ENCODE measurements at regions not wholly inside any gene's neighbourhood (a gene's known extent, or its start where the extent isn't known, plus 50 kb on each side); places are given as distances from the start of the nearest gene placed in this dataset.

GRCh38 chr3:64400706-64401105 is 175.4 kb upstream of the PRICKLE2 start:
- Histone ChIP-seq H3K27ac (ENCODE audit: low read depth, low read length) (no peak overlapping the region), H3K27me3 (ENCODE audit: insufficient read depth, low read length) (no peaks in the 10 kb centered on the region), H3K4me1 (ENCODE audit: insufficient read depth, low read length) (no peaks in the 10 kb centered on the region), H3K36me3 (ENCODE audit: insufficient read depth, low read length) (no peaks in the 10 kb centered on the region), H3K9me3 (ENCODE audit: control insufficient read depth in 1 of 2, low read length in 2 of 2) (no peaks in the 10 kb centered on the region), H3K4me3 (ENCODE audit: low read length in 2 of 2) (no peak overlapping the region)
- intact Hi-C loops (cut with micrococcal nuclease), result no loop called here
- DNase-seq, result no peak
- no peak overlapping the region for H3K27ac Mint-ChIP-seq
- POLR2A ChIA-PET (ENCODE audit: partially characterized antibody), result no interaction called here
- H3K4me1 Mint-ChIP-seq, result no peaks in the 10 kb centered on the region
- H3K9me3 Mint-ChIP-seq, result no peaks in the 10 kb centered on the region
- H3K4me3 Mint-ChIP-seq, result no peak overlapping the region
- CTCF ChIA-PET (ENCODE audit: partially characterized antibody), result no interaction called here
- no peaks in the 10 kb centered on the region for H3K36me3 Mint-ChIP-seq
- H3K27me3 Mint-ChIP-seq, result no peaks in the 10 kb centered on the region

GRCh38 chr3:64399205-64399800 is 174.0 kb upstream of the PRICKLE2 start:
- POLR2A ChIA-PET (ENCODE audit: partially characterized antibody), result no interaction called here
- Mint-ChIP-seq H3K27ac (no peak overlapping the region), H3K36me3 (no peaks in the 10 kb centered on the region), H3K27me3 (no peaks in the 10 kb centered on the region), H3K4me1 (no peaks in the 10 kb centered on the region), H3K4me3 (no peak overlapping the region), H3K9me3 (no peaks in the 10 kb centered on the region)
- no peaks in the 10 kb centered on the region for H3K36me3 ChIP-seq (ENCODE audit: insufficient read depth, low read length)
- peak in 2 of 5 donors; percentile 0 to 3 for DNase-seq
- H3K9me3 ChIP-seq (ENCODE audit: control insufficient read depth in 1 of 2, low read length in 2 of 2), result no peaks in the 10 kb centered on the region
- no peaks in the 10 kb centered on the region for H3K4me1 ChIP-seq (ENCODE audit: insufficient read depth, low read length)
- H3K27ac ChIP-seq (ENCODE audit: low read depth, low read length), result no peak overlapping the region
- no peak overlapping the region for H3K4me3 ChIP-seq (ENCODE audit: low read length in 2 of 2)
- intact Hi-C loops (cut with micrococcal nuclease), result no loop called here
- no peaks in the 10 kb centered on the region for H3K27me3 ChIP-seq (ENCODE audit: insufficient read depth, low read length)
- CTCF ChIA-PET (ENCODE audit: partially characterized antibody), result no interaction called here

GRCh38 chr3:64398476-64398875 is 173.2 kb upstream of the PRICKLE2 start:
- DNase-seq, result no peak
- H3K9me3 ChIP-seq (ENCODE audit: control insufficient read depth in 1 of 2, low read length in 2 of 2), result no peaks in the 10 kb centered on the region
- no peaks in the 10 kb centered on the region for H3K27me3 ChIP-seq (ENCODE audit: insufficient read depth, low read length)
- Mint-ChIP-seq H3K36me3 (no peaks in the 10 kb centered on the region), H3K27ac (no peak overlapping the region), H3K9me3 (no peaks in the 10 kb centered on the region), H3K4me3 (no peak overlapping the region), H3K4me1 (no peaks in the 10 kb centered on the region), H3K27me3 (no peaks in the 10 kb centered on the region)
- no peaks in the 10 kb centered on the region for H3K4me1 ChIP-seq (ENCODE audit: insufficient read depth, low read length)
- intact Hi-C loops (cut with micrococcal nuclease), result no loop called here
- no peaks in the 10 kb centered on the region for H3K36me3 ChIP-seq (ENCODE audit: insufficient read depth, low read length)
- H3K27ac ChIP-seq (ENCODE audit: low read depth, low read length), result no peak overlapping the region
- ChIA-PET POLR2A (ENCODE audit: partially characterized antibody) (no interaction called here), CTCF (ENCODE audit: partially characterized antibody) (no interaction called here)
- no peak overlapping the region for H3K4me3 ChIP-seq (ENCODE audit: low read length in 2 of 2)

DNA sequence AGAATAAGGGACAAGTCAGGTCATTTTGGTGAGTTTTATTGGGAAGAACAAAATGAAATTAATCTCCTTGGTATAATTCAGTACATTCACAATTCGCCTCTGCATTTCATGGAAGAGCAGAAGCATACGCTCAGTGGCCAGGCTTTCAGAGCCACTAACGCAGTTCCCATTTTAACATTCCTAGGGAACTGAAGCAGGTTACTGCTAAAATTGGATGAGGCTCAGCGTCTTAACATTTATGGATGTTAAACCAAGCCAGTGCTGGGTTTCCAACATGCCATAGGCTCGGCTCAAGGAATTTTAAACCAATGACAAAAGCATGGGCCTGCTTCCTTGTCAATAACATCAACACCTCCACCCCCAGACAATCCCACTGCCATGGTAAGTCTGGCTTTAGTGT is 172.7 kb upstream of the PRICKLE2 start:
- Mint-ChIP-seq H3K9me3 (no peaks in the 10 kb centered on the region), H3K27me3 (no peaks in the 10 kb centered on the region), H3K4me1 (no peaks in the 10 kb centered on the region), H3K36me3 (no peaks in the 10 kb centered on the region), H3K4me3 (no peak overlapping the region), H3K27ac (no peak overlapping the region)
- ChIA-PET POLR2A (ENCODE audit: partially characterized antibody) (no interaction called here), CTCF (ENCODE audit: partially characterized antibody) (no interaction called here)
- no peaks in the 10 kb centered on the region for H3K36me3 ChIP-seq (ENCODE audit: insufficient read depth, low read length)
- no peak overlapping the region for H3K4me3 ChIP-seq (ENCODE audit: low read length in 2 of 2)
- no peaks in the 10 kb centered on the region for H3K9me3 ChIP-seq (ENCODE audit: control insufficient read depth in 1 of 2, low read length in 2 of 2)
- no peak overlapping the region for H3K27ac ChIP-seq (ENCODE audit: low read depth, low read length)
- H3K4me1 ChIP-seq (ENCODE audit: insufficient read depth, low read length), result no peaks in the 10 kb centered on the region
- intact Hi-C loops (cut with micrococcal nuclease), result no loop called here
- no peaks in the 10 kb centered on the region for H3K27me3 ChIP-seq (ENCODE audit: insufficient read depth, low read length)
- no peak for DNase-seq

DNA sequence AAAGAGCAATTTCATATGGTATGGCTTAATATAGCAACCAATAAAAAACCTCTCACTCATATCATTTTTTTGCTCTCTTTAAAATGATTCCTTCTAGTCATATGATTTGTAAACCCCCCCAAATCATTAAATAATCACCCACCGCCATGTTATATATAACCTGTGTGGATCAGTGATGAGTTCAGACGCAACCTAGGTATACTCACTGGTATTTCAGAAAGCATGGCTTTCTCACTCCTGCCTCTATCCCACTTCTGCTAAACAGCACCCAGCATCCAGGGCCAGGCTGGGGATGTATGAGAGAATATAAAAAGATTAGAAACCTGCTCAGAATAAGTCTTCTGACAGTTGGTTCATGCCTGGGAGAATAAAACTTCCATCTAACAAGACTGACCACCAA is 172.3 kb upstream of the PRICKLE2 start:
- POLR2A ChIA-PET (ENCODE audit: partially characterized antibody), result no interaction called here

DNA sequence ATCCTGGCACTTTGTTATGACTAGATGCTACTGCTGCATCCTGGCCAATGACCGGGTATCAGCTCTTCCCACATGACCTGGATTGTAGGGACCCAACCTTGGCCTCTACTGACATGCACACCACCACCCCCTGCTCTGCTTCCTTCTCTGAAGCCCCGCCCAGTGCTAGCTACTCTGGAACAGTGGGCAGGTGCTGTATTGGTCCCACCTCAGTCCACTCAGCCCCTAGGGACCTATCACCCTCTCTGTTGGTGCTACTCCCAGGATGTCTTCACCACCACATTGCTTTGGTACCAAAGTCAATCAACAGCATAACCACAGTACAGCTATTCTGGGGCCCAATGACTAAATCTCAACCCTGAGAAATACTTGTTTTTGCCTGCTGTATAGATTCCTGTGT is 170.2 kb upstream of the PRICKLE2 start:
- Mint-ChIP-seq H3K4me1 (no peaks in the 10 kb centered on the region), H3K27me3 (no peaks in the 10 kb centered on the region), H3K9me3 (no peaks in the 10 kb centered on the region), H3K36me3 (no peaks in the 10 kb centered on the region), H3K27ac (no peak overlapping the region), H3K4me3 (no peak overlapping the region)
- H3K9me3 ChIP-seq (ENCODE audit: control insufficient read depth in 1 of 2, low read length in 2 of 2), result no peaks in the 10 kb centered on the region
- intact Hi-C loops (cut with micrococcal nuclease), result no loop called here
- no peaks in the 10 kb centered on the region for H3K4me1 ChIP-seq (ENCODE audit: insufficient read depth, low read length)
- H3K27ac ChIP-seq (ENCODE audit: low read depth, low read length), result no peak overlapping the region
- H3K27me3 ChIP-seq (ENCODE audit: insufficient read depth, low read length), result no peaks in the 10 kb centered on the region
- H3K4me3 ChIP-seq (ENCODE audit: low read length in 2 of 2), result no peak overlapping the region
- ChIA-PET POLR2A (ENCODE audit: partially characterized antibody) (no interaction called here), CTCF (ENCODE audit: partially characterized antibody) (no interaction called here)
- DNase-seq, result no peak
- H3K36me3 ChIP-seq (ENCODE audit: insufficient read depth, low read length), result no peaks in the 10 kb centered on the region

More for the DNA sequence above, 172.3 kb upstream of the PRICKLE2 start:
- no peak overlapping the region for H3K27ac ChIP-seq (ENCODE audit: low read depth, low read length)
- CTCF ChIA-PET (ENCODE audit: partially characterized antibody), result no interaction called here
- Mint-ChIP-seq H3K27ac (no peak overlapping the region), H3K4me3 (no peak overlapping the region), H3K4me1 (no peaks in the 10 kb centered on the region), H3K27me3 (no peaks in the 10 kb centered on the region), H3K36me3 (no peaks in the 10 kb centered on the region), H3K9me3 (no peaks in the 10 kb centered on the region)
- intact Hi-C loops (cut with micrococcal nuclease), result no loop called here
- H3K4me3 ChIP-seq (ENCODE audit: low read length in 2 of 2), result no peak overlapping the region
- H3K4me1 ChIP-seq (ENCODE audit: insufficient read depth, low read length), result no peaks in the 10 kb centered on the region
- H3K9me3 ChIP-seq (ENCODE audit: control insufficient read depth in 1 of 2, low read length in 2 of 2), result no peaks in the 10 kb centered on the region
- no peaks in the 10 kb centered on the region for H3K36me3 ChIP-seq (ENCODE audit: insufficient read depth, low read length)
- H3K27me3 ChIP-seq (ENCODE audit: insufficient read depth, low read length), result no peaks in the 10 kb centered on the region
- no peak for DNase-seq

- Mint-ChIP-seq H3K27ac (no peak overlapping the region), H3K4me1 (no peaks in the 10 kb centered on the region), H3K27me3 (no peaks in the 10 kb centered on the region), H3K36me3 (no peaks in the 10 kb centered on the region), H3K4me3 (no peak overlapping the region), H3K9me3 (no peaks in the 10 kb centered on the region)
- Histone ChIP-seq H3K27ac (ENCODE audit: low read depth, low read length) (no peak overlapping the region), H3K36me3 (ENCODE audit: insufficient read depth, low read length) (no peaks in the 10 kb centered on the region), H3K9me3 (ENCODE audit: control insufficient read depth in 1 of 2, low read length in 2 of 2) (no peaks in the 10 kb centered on the region), H3K4me3 (ENCODE audit: low read length in 2 of 2) (no peak overlapping the region), H3K27me3 (ENCODE audit: insufficient read depth, low read length) (no peaks in the 10 kb centered on the region), H3K4me1 (ENCODE audit: insufficient read depth, low read length) (no peaks in the 10 kb centered on the region)
- POLR2A ChIA-PET (ENCODE audit: partially characterized antibody), result no interaction called here
- CTCF ChIA-PET (ENCODE audit: partially characterized antibody), result no interaction called here
- intact Hi-C loops (cut with micrococcal nuclease), result no loop called here
- no peak for DNase-seq
These were observed 167.9 kb upstream of the PRICKLE2 start for GRCh38 chr3:64393193-64393592.

DNA sequence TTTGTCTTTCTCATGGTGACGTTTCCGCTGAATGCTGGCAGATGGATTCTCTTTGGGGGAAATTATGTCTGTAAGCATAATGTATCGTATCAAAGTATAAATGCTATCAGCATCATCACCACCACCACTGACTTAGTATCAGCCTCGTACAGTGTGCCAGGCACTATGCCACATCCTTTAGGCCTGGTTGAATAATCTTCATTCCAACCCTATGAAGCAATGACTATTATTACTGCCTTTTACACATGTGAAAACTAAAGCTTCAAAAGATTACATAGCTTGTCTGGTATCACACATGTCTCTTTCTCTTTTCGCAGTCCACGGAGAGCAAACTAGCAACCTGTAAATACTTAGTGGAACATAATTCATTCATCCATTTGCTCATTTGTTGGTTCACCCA is 166.7 kb upstream of the PRICKLE2 start:
- no peaks in the 10 kb centered on the region for H3K4me1 ChIP-seq (ENCODE audit: insufficient read depth, low read length)
- CTCF ChIA-PET (ENCODE audit: partially characterized antibody), result no interaction called here
- H3K4me3 ChIP-seq (ENCODE audit: low read length in 2 of 2), result no peak overlapping the region
- H3K36me3 ChIP-seq (ENCODE audit: insufficient read depth, low read length), result no peaks in the 10 kb centered on the region
- no peak for DNase-seq
- intact Hi-C loops (cut with micrococcal nuclease), result no loop called here
- POLR2A ChIA-PET (ENCODE audit: partially characterized antibody), result no interaction called here
- H3K9me3 Mint-ChIP-seq, result no peaks in the 10 kb centered on the region
- no peak overlapping the region for H3K4me3 Mint-ChIP-seq
- H3K27me3 Mint-ChIP-seq, result no peaks in the 10 kb centered on the region
- H3K4me1 Mint-ChIP-seq, result no peaks in the 10 kb centered on the region
- H3K27ac Mint-ChIP-seq, result no peak overlapping the region
- no peaks in the 10 kb centered on the region for H3K36me3 Mint-ChIP-seq
- no peaks in the 10 kb centered on the region for H3K9me3 ChIP-seq (ENCODE audit: control insufficient read depth in 1 of 2, low read length in 2 of 2)
- H3K27me3 ChIP-seq (ENCODE audit: insufficient read depth, low read length), result no peaks in the 10 kb centered on the region
- H3K27ac ChIP-seq (ENCODE audit: low read depth, low read length), result no peak overlapping the region
